Stimulated activated naive CD8-positive, alpha-beta T cell treated with anti-CD3 and anti-CD28 coated beads, Interleukin-15, Interleukin-2, amounts not matched to agents 100 U/mL and 50 U/mL, for 24 hours (primary cell): ENCODE measurements at regions not wholly inside any gene's neighbourhood (a gene's known extent, or its start where the extent isn't known, plus 50 kb on each side); places are given as distances from the start of the nearest gene placed in this dataset.

Experiments
- ATAC-seq: fragments of 150-1000 bp; cut with Tn5 transposase; one replicate; pipeline ENCODE4 v1.10.0; 2021
- DNase-seq: peaks from one replicate; pipeline ENCODE4 v3.0.0; 2021

- ATAC-seq (no peak), DNase-seq (no peak)
Observed at GRCh38 chr11:115897707-115898106, 393.5 kb upstream of the CADM1 start.

- DNase-seq (no peak), ATAC-seq (no peak)
Observed at GRCh38 chr11:115896084-115896483, 391.9 kb upstream of the CADM1 start.

GRCh38 chr11:115895594-115895993 lies 391.4 kb upstream of the CADM1 start:
- DNase-seq (no peak), ATAC-seq (no peak)

GRCh38 chr11:115894176-115894575 lies 390.0 kb upstream of the CADM1 start:
- ATAC-seq (no peak), DNase-seq (no peak)

- DNase-seq (no peak), ATAC-seq (no peak)
Observed at GRCh38 chr11:115893461-115894099, 389.4 kb upstream of the CADM1 start.

- no peak for DNase-seq
- no peak for ATAC-seq
Observed at GRCh38 chr11:115892016-115892415, 387.8 kb upstream of the CADM1 start.

GRCh38 chr11:115891581-115891980 lies 387.4 kb upstream of the CADM1 start:
- no peak for DNase-seq
- no peak for ATAC-seq

- ATAC-seq = no peak
Observed at GRCh38 chr11:115890500-115890899, 386.3 kb upstream of the CADM1 start.

GRCh38 chr11:115889712-115890111 lies 385.5 kb upstream of the CADM1 start:
- no peak for DNase-seq
- no peak for ATAC-seq

More at GRCh38 chr11:115890500-115890899, 386.3 kb upstream of the CADM1 start:
- no peak for DNase-seq

GRCh38 chr11:115887727-115888126 lies 383.5 kb upstream of the CADM1 start:
- no peak for DNase-seq
- no peak for ATAC-seq

GRCh38 chr11:115887316-115887715 lies 383.1 kb upstream of the CADM1 start:
- ATAC-seq = no peak
- no peak for DNase-seq

- DNase-seq (no peak), ATAC-seq (no peak)
Observed at GRCh38 chr11:115886422-115886733, 382.2 kb upstream of the CADM1 start.

GRCh38 chr11:115885535-115886421 lies 381.6 kb upstream of the CADM1 start:
- no peak for ATAC-seq

GRCh38 chr11:115884800-115885534 lies 380.8 kb upstream of the CADM1 start:
- DNase-seq (no peak), ATAC-seq (no peak)

More at GRCh38 chr11:115885535-115886421, 381.6 kb upstream of the CADM1 start:
- DNase-seq = no peak

- DNase-seq = no peak
- ATAC-seq = no peak
Observed at GRCh38 chr11:115874843-115875242, 370.6 kb upstream of the CADM1 start.

GRCh38 chr11:115873813-115874212 lies 369.6 kb upstream of the CADM1 start:
- no peak for ATAC-seq
- DNase-seq = no peak

GRCh38 chr11:115872416-115872815 lies 368.2 kb upstream of the CADM1 start:
- DNase-seq = no peak
- no peak for ATAC-seq

- DNase-seq (no peak), ATAC-seq (no peak)
Observed at GRCh38 chr11:115871161-115871760, 367.0 kb upstream of the CADM1 start.

GRCh38 chr11:115869780-115870431 lies 365.7 kb upstream of the CADM1 start:
- ATAC-seq = no peak
- DNase-seq = no peak

GRCh38 chr11:115869131-115869530 lies 364.9 kb upstream of the CADM1 start:
- DNase-seq (no peak), ATAC-seq (no peak)

GRCh38 chr11:115860246-115860645 lies 356.0 kb upstream of the CADM1 start:
- DNase-seq (no peak), ATAC-seq (no peak)

- ATAC-seq (no peak), DNase-seq (no peak)
Observed at GRCh38 chr11:115848611-115849010, 344.4 kb upstream of the CADM1 start.
